Liver (tissue), 7 donors: ENCODE measurements at regions not wholly inside any gene's neighbourhood (a gene's known extent, or its start where the extent isn't known, plus 50 kb on each side); places are given as distances from the start of the nearest gene placed in this dataset.

Experiments used
- DNase-seq: peaks from one replicate; pipeline ENCODE4 v3.0.0-alpha.2; 2017; ENCODE audit warnings: low spot score
- H3K27ac ChIP-seq, 2 donors: one replicate each; pipeline ENCODE4 v1.7.0; 2013; ENCODE audit warnings: inconsistent platforms in 2 of 2, low read length in 2 of 2, control low read depth in 1 of 2, low read depth in 1 of 2, mild to moderate bottlenecking in 1 of 2
- H3K27me3 ChIP-seq, 4 donors: one replicate each; pipeline versions ENCODE4 v1.6.1 to v1.7.0; 2013; ENCODE audit warnings: low read length in 3 of 4, inconsistent platforms in 1 of 4, mild to moderate bottlenecking in 1 of 4, moderate library complexity in 1 of 4; ENCODE audit not compliant: control insufficient read depth in 4 of 4, insufficient read depth in 4 of 4
- H3K36me3 ChIP-seq, 4 donors: one replicate each; pipeline versions ENCODE4 v1.6.1 to v1.7.0; 2013; ENCODE audit warnings: low read length in 3 of 4, mild to moderate bottlenecking in 3 of 4, low read depth in 1 of 4, moderate library complexity in 1 of 4; ENCODE audit not compliant: control insufficient read depth in 4 of 4, insufficient read depth in 3 of 4
- H3K4me1 ChIP-seq, 4 donors: one replicate each; pipeline versions ENCODE4 v1.6.1 to v1.7.0; 2013; ENCODE audit warnings: low read length in 3 of 4, mild to moderate bottlenecking in 3 of 4, moderate library complexity in 1 of 4; ENCODE audit not compliant: control insufficient read depth in 4 of 4, insufficient read depth in 4 of 4
- H3K4me3 ChIP-seq, 3 donors: one replicate each; pipeline versions ENCODE4 v1.6.1 to v1.7.0; 2013; ENCODE audit warnings: low read length in 3 of 3, control low read depth in 1 of 3, low read depth in 1 of 3, mild to moderate bottlenecking in 1 of 3
- H3K9ac ChIP-seq, 2 donors: one replicate each; pipeline ENCODE4 v1.7.0; 2013; ENCODE audit warnings: low read length in 2 of 2, mild to moderate bottlenecking in 2 of 2, moderate library complexity in 2 of 2, control low read depth in 1 of 2, low read depth in 1 of 2
- H3K9me3 ChIP-seq, 4 donors: one replicate each; pipeline versions ENCODE4 v1.6.1 to v1.7.0; 2013; ENCODE audit warnings: low read length in 3 of 4; ENCODE audit not compliant: control insufficient read depth in 4 of 4
- ATF3 ChIP-seq: IDR thresholded peaks from 2 replicates; pipeline ENCODE4 v1.6.1; 2016; ENCODE audit warnings: antibody characterized with exemption
- EGR1 ChIP-seq, 2 donors: IDR thresholded peaks; 2 replicates each; pipeline ENCODE4 v1.6.1; 2016 to 2018; ENCODE audit warnings: antibody characterized with exemption in 2 of 2, low read depth in 2 of 2
- FOXA1 ChIP-seq: IDR thresholded peaks from 2 replicates; pipeline ENCODE4 v1.6.1; 2016; ENCODE audit warnings: antibody characterized with exemption
- HNF4A ChIP-seq, 2 donors: conservative IDR thresholded peaks; 2 replicates each; pipeline ENCODE4 v1.6.1; 2016; ENCODE audit warnings: antibody characterized with exemption in 2 of 2, mild to moderate bottlenecking in 2 of 2
- HNF4G ChIP-seq: IDR thresholded peaks from 2 replicates; pipeline ENCODE4 v1.6.1; 2016; ENCODE audit warnings: antibody characterized with exemption
- JUND ChIP-seq, 2 donors: IDR thresholded peaks; 2 replicates each; pipeline ENCODE4 v1.6.1; 2016; ENCODE audit warnings: antibody characterized with exemption in 2 of 2
- MAX ChIP-seq: IDR thresholded peaks from 2 replicates; pipeline ENCODE4 v1.6.1; 2016; ENCODE audit warnings: antibody characterized with exemption
- NR2F2 ChIP-seq: IDR thresholded peaks from 2 replicates; pipeline ENCODE4 v1.6.1; 2016; ENCODE audit warnings: antibody characterized with exemption
- RXRA ChIP-seq, 2 donors: IDR thresholded peaks; 2 replicates each; pipeline ENCODE4 v1.6.1; 2017 to 2018; ENCODE audit warnings: antibody characterized with exemption in 2 of 2, mild to moderate bottlenecking in 1 of 2
- SP1 ChIP-seq: IDR thresholded peaks from 2 replicates; pipeline ENCODE4 v1.6.1; 2018; ENCODE audit warnings: antibody characterized with exemption, mild to moderate bottlenecking
- TAF1 ChIP-seq: conservative IDR thresholded peaks from 2 replicates; pipeline ENCODE4 v1.6.1; 2016; ENCODE audit warnings: antibody characterized with exemption, mild to moderate bottlenecking
- WGBS: extraction: QIAGEN DNeasy Blood & Tissue Kit; methylation state at CpG from one replicate; pipeline ENCODE4 v1.1.7; 2013; 5-methylcytosine and 5-hydroxymethylcytosine counted together
- TF ChIP-seq, protein P1 (sequence below): IDR thresholded peaks from 2 replicates; pipeline ENCODE4 v1.6.1; 2016; ENCODE audit warnings: antibody characterized with exemption, mild to moderate bottlenecking
- donor health status: healthy.
- donor health status: healthy.
- donor health status: healthy.
- donor health status: healthy.

GRCh38 chr10:28381903-28382347 lies 79.1 kb upstream of the MPP7 start (continued):
- TF ChIP-seq, protein P1, sequence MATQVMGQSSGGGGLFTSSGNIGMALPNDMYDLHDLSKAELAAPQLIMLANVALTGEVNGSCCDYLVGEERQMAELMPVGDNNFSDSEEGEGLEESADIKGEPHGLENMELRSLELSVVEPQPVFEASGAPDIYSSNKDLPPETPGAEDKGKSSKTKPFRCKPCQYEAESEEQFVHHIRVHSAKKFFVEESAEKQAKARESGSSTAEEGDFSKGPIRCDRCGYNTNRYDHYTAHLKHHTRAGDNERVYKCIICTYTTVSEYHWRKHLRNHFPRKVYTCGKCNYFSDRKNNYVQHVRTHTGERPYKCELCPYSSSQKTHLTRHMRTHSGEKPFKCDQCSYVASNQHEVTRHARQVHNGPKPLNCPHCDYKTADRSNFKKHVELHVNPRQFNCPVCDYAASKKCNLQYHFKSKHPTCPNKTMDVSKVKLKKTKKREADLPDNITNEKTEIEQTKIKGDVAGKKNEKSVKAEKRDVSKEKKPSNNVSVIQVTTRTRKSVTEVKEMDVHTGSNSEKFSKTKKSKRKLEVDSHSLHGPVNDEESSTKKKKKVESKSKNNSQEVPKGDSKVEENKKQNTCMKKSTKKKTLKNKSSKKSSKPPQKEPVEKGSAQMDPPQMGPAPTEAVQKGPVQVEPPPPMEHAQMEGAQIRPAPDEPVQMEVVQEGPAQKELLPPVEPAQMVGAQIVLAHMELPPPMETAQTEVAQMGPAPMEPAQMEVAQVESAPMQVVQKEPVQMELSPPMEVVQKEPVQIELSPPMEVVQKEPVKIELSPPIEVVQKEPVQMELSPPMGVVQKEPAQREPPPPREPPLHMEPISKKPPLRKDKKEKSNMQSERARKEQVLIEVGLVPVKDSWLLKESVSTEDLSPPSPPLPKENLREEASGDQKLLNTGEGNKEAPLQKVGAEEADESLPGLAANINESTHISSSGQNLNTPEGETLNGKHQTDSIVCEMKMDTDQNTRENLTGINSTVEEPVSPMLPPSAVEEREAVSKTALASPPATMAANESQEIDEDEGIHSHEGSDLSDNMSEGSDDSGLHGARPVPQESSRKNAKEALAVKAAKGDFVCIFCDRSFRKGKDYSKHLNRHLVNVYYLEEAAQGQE, result no peak
- no peak for TF ChIP-seq JUND (IDR thresholded peaks at IDR 0.05)
- no peak for TF ChIP-seq ATF3
- no peak for TF ChIP-seq NR2F2

DNA sequence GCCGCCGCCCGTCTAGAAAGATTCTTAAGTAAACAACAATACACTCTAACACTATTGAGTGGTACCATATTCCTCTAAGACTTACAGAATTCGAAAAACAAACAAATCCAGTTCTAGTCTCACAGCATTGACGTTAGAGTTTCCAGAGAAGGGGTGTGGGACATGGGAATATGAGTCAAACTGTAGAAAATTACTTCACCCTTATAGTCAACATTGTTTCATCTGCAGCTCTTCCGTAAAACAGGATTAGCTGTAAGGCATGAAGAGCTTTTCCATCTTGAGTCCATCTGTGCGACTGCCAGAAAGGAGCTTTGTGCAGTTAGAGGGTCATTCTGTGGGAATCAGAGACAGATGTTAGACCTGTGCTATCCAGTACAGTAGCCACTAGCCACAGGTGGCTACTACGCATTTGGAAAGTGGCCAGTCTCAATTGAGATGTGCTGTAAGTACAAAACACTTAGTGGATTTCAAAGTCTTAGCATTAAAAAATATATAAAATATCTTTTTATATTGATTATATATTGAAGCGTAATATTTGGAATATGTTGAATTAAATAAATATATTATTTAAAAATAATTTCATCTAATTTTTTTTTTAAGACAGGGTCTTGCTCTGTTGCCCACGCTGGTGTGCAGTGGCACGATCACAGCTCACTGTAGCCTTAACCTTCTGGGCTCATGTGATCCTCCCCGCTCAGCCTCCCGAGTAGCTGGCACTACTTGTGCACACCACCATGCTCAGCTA lies 79.8 kb upstream of the MPP7 start:
- no peak for TF ChIP-seq EGR1 (IDR thresholded peaks at IDR 0.05; ENCODE audit: low read depth in 2 of 2)
- no peak for TF ChIP-seq SP1
- TF ChIP-seq FOXA1, result no peak
- TF ChIP-seq RXRA (IDR thresholded peaks at IDR 0.05), result no peak
- TF ChIP-seq ATF3, result no peak
- no peak for TF ChIP-seq HNF4A (conservative IDR thresholded peaks at IDR 0.05)
- no peak for TF ChIP-seq MAX
- TF ChIP-seq NR2F2, result no peak
- no peak for TF ChIP-seq HNF4G
- no peak for TF ChIP-seq TAF1
- TF ChIP-seq, protein P1, result no peak
- no peak for DNase-seq
- Histone ChIP-seq H3K9me3 (no peaks in the 10 kb centered on the region), H3K9ac (no peak overlapping the region), H3K27me3 (peaks cover 0 to 7% (median 0%) of the 10 kb centered on the region in 4 donors), H3K4me3 (no peak overlapping the region), H3K4me1 (peaks cover 0 to 3% (median 0%) of the 10 kb centered on the region in 4 donors), H3K36me3 (no peaks in the 10 kb centered on the region), H3K27ac (no peak overlapping the region)
- WGBS, result 76% methylated on average over 13 of the region's 13 CpGs
